Central memory CD8-positive, alpha-beta T cell (primary cell): ENCODE measurements at regions not wholly inside any gene's neighbourhood (a gene's known extent, or its start where the extent isn't known, plus 50 kb on each side); places are given as distances from the start of the nearest gene placed in this dataset.
"Not testable (repeated sequence)": the region's sequence is repeated elsewhere in the genome, so short reads cannot be mapped to it uniquely, and the experiment has no call there.

Source experiments
- ATAC-seq: fragments of 150-1000 bp; cut with Tn5 transposase; replicated peaks from 2 replicates; pipeline ENCODE4 v1.10.0; 2022; ENCODE audit warnings: mild to moderate bottlenecking, moderate FRiP score, moderate number of reproducible peaks; ENCODE audit not compliant: poor library complexity, severe bottlenecking; ENCODE audit errors: extremely low read depth
- DNase-seq, 2 donors: peaks; one replicate each; pipeline ENCODE4 v3.0.0; 2021; ENCODE audit warnings: low spot score in 2 of 2
- H3K27ac Mint-ChIP-seq: one replicate; pipeline ENCODE4 v1.8.0; 2022; ENCODE audit warnings: low read depth, mild to moderate bottlenecking, moderate library complexity, mixed read lengths
- H3K27me3 Mint-ChIP-seq: one replicate; pipeline ENCODE4 v1.8.0; 2022; ENCODE audit warnings: mixed read lengths
- H3K36me3 Mint-ChIP-seq: one replicate; pipeline ENCODE4 v1.8.0; 2022; ENCODE audit warnings: mild to moderate bottlenecking, moderate library complexity, mixed read lengths; ENCODE audit not compliant: insufficient read depth
- H3K4me1 Mint-ChIP-seq: one replicate; pipeline ENCODE4 v1.8.0; 2022; ENCODE audit warnings: mixed read lengths
- H3K4me3 Mint-ChIP-seq: one replicate; pipeline ENCODE4 v1.8.0; 2022; ENCODE audit warnings: mild to moderate bottlenecking, moderate library complexity, mixed read lengths
- H3K9me3 Mint-ChIP-seq: one replicate; pipeline ENCODE4 v1.8.0; 2022; ENCODE audit warnings: mixed read lengths

- H3K36me3 Mint-ChIP-seq: no peaks in the 10 kb centered on the region
- H3K27ac Mint-ChIP-seq: no peak overlapping the region
- H3K4me3 Mint-ChIP-seq: no peak overlapping the region
- H3K27me3 Mint-ChIP-seq: peaks cover 59% of the 10 kb centered on the region
- DNase-seq (no peak), ATAC-seq (no peak)
- H3K4me1 Mint-ChIP-seq: no peaks in the 10 kb centered on the region
- no peaks in the 10 kb centered on the region for H3K9me3 Mint-ChIP-seq
These were observed 79.0 kb upstream of the NFE2L3 start for GRCh38 chr7:26073041-26073440.

- no peak overlapping the region for H3K4me3 Mint-ChIP-seq
- H3K4me1 Mint-ChIP-seq: no peaks in the 10 kb centered on the region
- no peaks in the 10 kb centered on the region for H3K36me3 Mint-ChIP-seq
- no peak for DNase-seq
- no peak overlapping the region for H3K27ac Mint-ChIP-seq
- peaks cover 69% of the 10 kb centered on the region for H3K27me3 Mint-ChIP-seq
- no peak for ATAC-seq
- no peaks in the 10 kb centered on the region for H3K9me3 Mint-ChIP-seq
These were observed 77.1 kb upstream of the NFE2L3 start for GRCh38 chr7:26074919-26075318.

- Mint-ChIP-seq H3K4me3 (no peak overlapping the region), H3K9me3 (no peaks in the 10 kb centered on the region), H3K36me3 (no peaks in the 10 kb centered on the region), H3K27ac (no peak overlapping the region), H3K27me3 (peaks cover 75% of the 10 kb centered on the region), H3K4me1 (no peaks in the 10 kb centered on the region)
- no peak for ATAC-seq
- no peak for DNase-seq
These were observed 75.3 kb upstream of the NFE2L3 start for GRCh38 chr7:26076691-26077090.

GRCh38 chr7:26078437-26079336, 73.3 kb upstream of the NFE2L3 start:
- DNase-seq (peak; percentile 57 to 66), ATAC-seq (peak; percentile 98)
- Mint-ChIP-seq H3K4me3 (no peak overlapping the region), H3K4me1 (no peaks in the 10 kb centered on the region), H3K9me3 (no peaks in the 10 kb centered on the region), H3K27ac (no peak overlapping the region), H3K27me3 (peaks cover 73% of the 10 kb centered on the region), H3K36me3 (no peaks in the 10 kb centered on the region)

- peaks cover 54% of the 10 kb centered on the region for H3K27me3 Mint-ChIP-seq
- no peak overlapping the region for H3K4me3 Mint-ChIP-seq
- no peaks in the 10 kb centered on the region for H3K4me1 Mint-ChIP-seq
- H3K9me3 Mint-ChIP-seq: no peaks in the 10 kb centered on the region
- no peaks in the 10 kb centered on the region for H3K36me3 Mint-ChIP-seq
- H3K27ac Mint-ChIP-seq: no peak overlapping the region
- DNase-seq (no peak), ATAC-seq (no peak)
These were observed 70.4 kb upstream of the NFE2L3 start for GRCh38 chr7:26081638-26082037.

GRCh38 chr7:26083113-26083512, 68.9 kb upstream of the NFE2L3 start:
- H3K36me3 Mint-ChIP-seq: no peaks in the 10 kb centered on the region
- no peaks in the 10 kb centered on the region for H3K4me1 Mint-ChIP-seq
- H3K27ac Mint-ChIP-seq: no peak overlapping the region
- no peaks in the 10 kb centered on the region for H3K9me3 Mint-ChIP-seq
- peaks cover 43% of the 10 kb centered on the region for H3K27me3 Mint-ChIP-seq
- H3K4me3 Mint-ChIP-seq: no peak overlapping the region
- DNase-seq (no peak), ATAC-seq (no peak)

GRCh38 chr7:26084418-26084817, 67.6 kb upstream of the NFE2L3 start:
- H3K9me3 Mint-ChIP-seq: no peaks in the 10 kb centered on the region
- no peak for DNase-seq
- ATAC-seq: no peak
- H3K27me3 Mint-ChIP-seq: peaks cover 38% of the 10 kb centered on the region
- no peaks in the 10 kb centered on the region for H3K36me3 Mint-ChIP-seq
- H3K4me3 Mint-ChIP-seq: no peak overlapping the region
- H3K27ac Mint-ChIP-seq: no peak overlapping the region
- no peaks in the 10 kb centered on the region for H3K4me1 Mint-ChIP-seq

- Mint-ChIP-seq H3K27ac (no peak overlapping the region), H3K36me3 (no peaks in the 10 kb centered on the region), H3K4me1 (peaks cover under 1% of the 10 kb centered on the region), H3K27me3 (peaks cover 24% of the 10 kb centered on the region), H3K9me3 (no peaks in the 10 kb centered on the region), H3K4me3 (no peak overlapping the region)
- ATAC-seq: no peak
- no peak for DNase-seq
These were observed 66.2 kb upstream of the NFE2L3 start for GRCh38 chr7:26085771-26086170.

GRCh38 chr7:26087321-26088091, 64.5 kb upstream of the NFE2L3 start:
- DNase-seq: no peak
- Mint-ChIP-seq H3K4me3 (no peak overlapping the region), H3K9me3 (no peaks in the 10 kb centered on the region), H3K36me3 (no peaks in the 10 kb centered on the region), H3K27ac (no peak overlapping the region), H3K4me1 (peaks cover 12% of the 10 kb centered on the region), H3K27me3 (peaks cover 9% of the 10 kb centered on the region)
- ATAC-seq: no peak

GRCh38 chr7:26089469-26089868, 62.5 kb upstream of the NFE2L3 start:
- peaks cover 12% of the 10 kb centered on the region for H3K4me1 Mint-ChIP-seq
- not testable (repeated sequence) for ATAC-seq, H3K27ac Mint-ChIP-seq, H3K27me3 Mint-ChIP-seq, H3K4me3 Mint-ChIP-seq, H3K9me3 Mint-ChIP-seq, H3K36me3 Mint-ChIP-seq, DNase-seq

GRCh38 chr7:26090927-26091519, 61.0 kb upstream of the NFE2L3 start:
- no peak overlapping the region for H3K4me3 Mint-ChIP-seq
- no peaks in the 10 kb centered on the region for H3K27me3 Mint-ChIP-seq
- H3K36me3 Mint-ChIP-seq: no peaks in the 10 kb centered on the region
- peak overlapping the region; percentile 36 for H3K27ac Mint-ChIP-seq
- DNase-seq (no peak), ATAC-seq (peak; percentile 28)
- H3K9me3 Mint-ChIP-seq: no peaks in the 10 kb centered on the region
- peaks cover 12% of the 10 kb centered on the region for H3K4me1 Mint-ChIP-seq

- Mint-ChIP-seq H3K4me1 (peaks cover 12% of the 10 kb centered on the region), H3K27ac (no peak overlapping the region), H3K27me3 (no peaks in the 10 kb centered on the region), H3K9me3 (no peaks in the 10 kb centered on the region), H3K36me3 (no peaks in the 10 kb centered on the region), H3K4me3 (no peak overlapping the region)
- DNase-seq (no peak), ATAC-seq (no peak)
These were observed 60.1 kb upstream of the NFE2L3 start for GRCh38 chr7:26091933-26092332.
